CD4-positive, alpha-beta T cell (primary cell): ENCODE measurements at regions not wholly inside any gene's neighbourhood (a gene's known extent, or its start where the extent isn't known, plus 50 kb on each side); places are given as distances from the start of the nearest gene placed in this dataset.

Experiments used
- ATAC-seq: fragments of 200-7000 bp; cut with Tn5 transposase; one replicate; pipeline ENCODE4 v1.10.0; 2022; ENCODE audit warnings: mild to moderate bottlenecking; ENCODE audit not compliant: poor library complexity
- CTCF ChIA-PET: fragments of 350-600 bp; sonication (Branson Sonifier 250); formaldehyde crosslinking; loops from one replicate; lab custom pipeline; 2021; ENCODE audit warnings: antibody characterized with exemption, inconsistent platforms; lab: Charles Lee
- POLR2A ChIA-PET: fragments of 350-600 bp; sonication (Branson Sonifier 250); formaldehyde crosslinking; loops from one replicate; lab custom pipeline; 2021; ENCODE audit warnings: antibody characterized with exemption, inconsistent platforms; lab: Charles Lee
- DNase-seq, 14 experiments: peaks; one replicate each; pipeline ENCODE4 v3.0.0-alpha.2; 2013 to 2020; ENCODE audit warnings: mixed read lengths in 2 of 14
- H3K27ac ChIP-seq, 2 donors: one replicate each; pipeline versions ENCODE4 v1.5.1 to v1.7.0; 2013; ENCODE audit warnings: low read length in 2 of 2, low read depth in 1 of 2, mild to moderate bottlenecking in 1 of 2
- H3K27me3 ChIP-seq, 2 experiments: 1 replicate in 1 of 2; 2 replicates in 1 of 2; pipeline versions ENCODE4 v1.6.1 to v1.7.0; 2013; ENCODE audit warnings: low read length in 2 of 2, control low read depth in 1 of 2, mild to moderate bottlenecking in 1 of 2, moderate library complexity in 1 of 2; ENCODE audit not compliant: insufficient read depth in 2 of 2, control insufficient read depth in 1 of 2
- H3K36me3 ChIP-seq: one replicate; pipeline ENCODE4 v1.6.1; 2013; ENCODE audit warnings: low read length, control low read depth; ENCODE audit not compliant: insufficient read depth
- H3K4me1 ChIP-seq: one replicate; pipeline ENCODE4 v1.6.1; 2013; ENCODE audit warnings: low read length, control low read depth; ENCODE audit not compliant: insufficient read depth
- H3K4me3 ChIP-seq: one replicate; pipeline ENCODE4 v1.5.1; 2013; ENCODE audit warnings: mild to moderate bottlenecking, low read length, moderate library complexity
- H3K9me3 ChIP-seq, 2 experiments: 1 replicate in 1 of 2; 2 replicates in 1 of 2; pipeline versions ENCODE4 v1.6.1 to v1.7.0; 2013; ENCODE audit warnings: low read length in 2 of 2, mild to moderate bottlenecking in 2 of 2, control low read depth in 1 of 2, moderate library complexity in 1 of 2; ENCODE audit not compliant: control insufficient read depth in 1 of 2, insufficient read depth in 1 of 2
- H3K27ac Mint-ChIP-seq: one replicate; pipeline ENCODE4 v1.8.0; 2020; ENCODE audit warnings: mixed read lengths
- H3K27me3 Mint-ChIP-seq: one replicate; pipeline ENCODE4 v1.8.0; 2021; ENCODE audit warnings: mixed read lengths
- H3K36me3 Mint-ChIP-seq: one replicate; pipeline ENCODE4 v1.8.0; 2021; ENCODE audit warnings: low read depth, mixed read lengths
- H3K4me1 Mint-ChIP-seq: one replicate; pipeline ENCODE4 v1.8.0; 2021; ENCODE audit warnings: low read depth, mixed read lengths
- H3K4me3 Mint-ChIP-seq: one replicate; pipeline ENCODE4 v1.8.0; 2020; ENCODE audit warnings: mild to moderate bottlenecking, mixed read lengths
- H3K9me3 Mint-ChIP-seq: one replicate; pipeline ENCODE4 v1.8.0; 2020; ENCODE audit warnings: mixed read lengths
- CTCF ChIP-seq: fragments of 200-600 bp; IDR thresholded peaks from one replicate; pipeline ENCODE4 v1.8.0; 2022; ENCODE audit warnings: antibody characterized with exemption, mild to moderate bottlenecking
- intact Hi-C, 2 experiments: fragments of 100-400 bp; cut with DNase I in 1 of 2; cut with micrococcal nuclease in 1 of 2; formaldehyde crosslinking; loops; one replicate each; pipeline versions ENCODE4 v1.15.1 to v1.9.0; 2023 to 2025; cut with DNase I, micrococcal nuclease

- Mint-ChIP-seq H3K27ac (no peak overlapping the region), H3K9me3 (no peaks in the 10 kb centered on the region), H3K4me1 (no peaks in the 10 kb centered on the region), H3K27me3 (no peaks in the 10 kb centered on the region), H3K36me3 (no peaks in the 10 kb centered on the region), H3K4me3 (no peak overlapping the region)
- Histone ChIP-seq H3K4me3 (no peak overlapping the region), H3K36me3 (no peaks in the 10 kb centered on the region), H3K9me3 (no peaks in the 10 kb centered on the region), H3K27ac (no peak overlapping the region), H3K27me3 (no peaks in the 10 kb centered on the region), H3K4me1 (no peaks in the 10 kb centered on the region)
- no peak for ATAC-seq
- ChIA-PET CTCF (no interaction called here), POLR2A (no interaction called here)
- intact Hi-C loops, result no loop called here
- DNase-seq, result no peak
- TF ChIP-seq CTCF, result no peak
Measured at GRCh38 chr2:53036196-53036595, 731.4 kb upstream of the CHAC2 start.

GRCh38 chr2:53035153-53035552, 732.5 kb upstream of the CHAC2 start:
- Mint-ChIP-seq H3K9me3 (no peaks in the 10 kb centered on the region), H3K36me3 (no peaks in the 10 kb centered on the region), H3K27me3 (no peaks in the 10 kb centered on the region), H3K27ac (no peak overlapping the region), H3K4me1 (no peaks in the 10 kb centered on the region), H3K4me3 (no peak overlapping the region)
- DNase-seq (no peak), ATAC-seq (no peak)
- Histone ChIP-seq H3K36me3 (no peaks in the 10 kb centered on the region), H3K9me3 (no peaks in the 10 kb centered on the region), H3K4me1 (no peaks in the 10 kb centered on the region), H3K27me3 (no peaks in the 10 kb centered on the region), H3K4me3 (no peak overlapping the region), H3K27ac (no peak overlapping the region)
- ChIA-PET CTCF (no interaction called here), POLR2A (no interaction called here)
- TF ChIP-seq CTCF, result no peak
- intact Hi-C loops, result no loop called here

GRCh38 chr2:53033411-53033810, 734.2 kb upstream of the CHAC2 start:
- ATAC-seq (no peak), DNase-seq (no peak)
- Histone ChIP-seq H3K27ac (no peak overlapping the region), H3K36me3 (no peaks in the 10 kb centered on the region), H3K27me3 (no peaks in the 10 kb centered on the region), H3K4me3 (no peak overlapping the region), H3K9me3 (no peaks in the 10 kb centered on the region), H3K4me1 (no peaks in the 10 kb centered on the region)
- ChIA-PET POLR2A (no interaction called here), CTCF (no interaction called here)
- no peak for TF ChIP-seq CTCF
- H3K27me3 Mint-ChIP-seq, result no peaks in the 10 kb centered on the region
- no peak overlapping the region for H3K4me3 Mint-ChIP-seq
- intact Hi-C loops, result no loop called here
- no peaks in the 10 kb centered on the region for H3K36me3 Mint-ChIP-seq
- no peak overlapping the region for H3K27ac Mint-ChIP-seq
- H3K9me3 Mint-ChIP-seq, result no peaks in the 10 kb centered on the region
- no peaks in the 10 kb centered on the region for H3K4me1 Mint-ChIP-seq
